Embryonic facial prominence (tissue), 1 donor: ENCODE measurements at regions not wholly inside any gene's neighbourhood (a gene's known extent, or its start where the extent isn't known, plus 50 kb on each side); places are given as distances from the start of the nearest gene placed in this dataset.

Source experiments
- DNase-seq: peaks from one replicate; pipeline ENCODE4 v3.0.0-alpha.2; 2016; ENCODE audit errors: extremely low spot score

GRCh38 chr11:64457416-64458010 is 98.2 kb upstream of the SLC22A11 start:
- no peak for DNase-seq

- DNase-seq: no peak
Observed at GRCh38 chr11:64458997-64459396, 96.7 kb upstream of the SLC22A11 start.

GRCh38 chr11:64459609-64460008 is 96.1 kb upstream of the SLC22A11 start:
- DNase-seq: no peak

DNA sequence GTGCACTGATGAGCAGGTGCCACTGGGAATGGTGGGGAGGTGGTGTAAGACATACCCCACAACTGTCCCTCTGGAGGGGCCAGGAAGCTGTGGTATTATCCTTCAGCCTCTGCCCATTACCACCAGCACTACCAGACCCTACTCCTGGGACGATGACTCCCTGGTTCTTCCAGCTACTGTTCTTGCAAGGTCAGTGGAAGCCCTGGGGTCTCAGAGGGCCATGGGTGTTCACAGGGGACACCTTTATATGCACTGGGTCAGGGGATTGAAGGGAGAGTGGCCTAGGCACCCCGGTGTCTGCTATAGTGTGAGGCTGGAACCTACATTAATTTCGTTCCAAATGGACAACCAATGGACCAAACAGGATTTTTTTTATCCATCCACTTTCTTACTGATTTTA is 94.7 kb upstream of the SLC22A11 start:
- no peak for DNase-seq

GRCh38 chr11:64466115-64466718 is 89.5 kb upstream of the SLC22A11 start:
- no peak for DNase-seq

DNA sequence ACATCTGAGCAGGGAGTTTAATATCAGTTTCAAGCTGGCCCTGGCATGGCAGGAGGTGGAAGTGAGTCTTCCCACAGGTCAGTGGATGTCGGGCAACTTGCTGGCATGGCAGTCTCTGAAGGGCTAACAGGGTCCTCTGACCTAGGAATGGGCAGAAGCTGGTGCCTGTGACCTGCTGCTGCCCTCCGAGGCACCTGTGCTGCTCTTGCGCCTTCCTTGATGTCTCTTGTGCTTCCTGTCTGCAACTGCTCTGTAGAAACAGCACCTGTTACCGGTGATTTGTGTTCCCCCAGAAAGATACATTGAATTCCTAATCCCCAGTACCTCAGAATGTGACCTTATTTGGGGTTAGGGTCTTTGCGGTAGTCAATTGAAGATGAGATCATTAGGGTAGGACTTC is 86.5 kb upstream of the SLC22A11 start:
- no peak for DNase-seq

- DNase-seq: no peak
Observed at GRCh38 chr11:64472593-64473455, 82.9 kb upstream of the SLC22A11 start.

- no peak for DNase-seq
Observed at GRCh38 chr11:64474680-64475079, 81.1 kb upstream of the SLC22A11 start.

GRCh38 chr11:64475145-64475544 is 80.6 kb upstream of the SLC22A11 start:
- no peak for DNase-seq

DNA sequence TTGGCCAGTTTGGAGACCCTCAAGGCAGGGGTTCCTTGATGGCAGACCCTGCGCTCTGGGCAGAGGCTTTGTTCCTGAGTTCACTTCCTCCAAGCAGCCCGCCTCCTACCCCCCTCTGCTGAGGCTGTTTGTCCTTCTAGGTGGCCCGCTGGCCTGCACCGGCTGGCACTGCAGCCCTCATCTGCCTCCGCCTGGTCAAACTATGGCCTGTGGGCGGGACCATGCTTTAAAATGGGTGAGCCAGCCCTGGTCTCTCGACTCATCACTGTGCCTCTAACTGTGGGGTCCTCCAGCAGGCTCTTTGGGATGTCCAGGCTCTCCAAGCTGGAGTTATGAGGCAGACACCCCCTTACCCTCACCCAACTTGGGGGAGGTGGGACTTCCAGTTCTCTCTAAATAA is 78.9 kb upstream of the SLC22A11 start:
- no peak for DNase-seq

DNA sequence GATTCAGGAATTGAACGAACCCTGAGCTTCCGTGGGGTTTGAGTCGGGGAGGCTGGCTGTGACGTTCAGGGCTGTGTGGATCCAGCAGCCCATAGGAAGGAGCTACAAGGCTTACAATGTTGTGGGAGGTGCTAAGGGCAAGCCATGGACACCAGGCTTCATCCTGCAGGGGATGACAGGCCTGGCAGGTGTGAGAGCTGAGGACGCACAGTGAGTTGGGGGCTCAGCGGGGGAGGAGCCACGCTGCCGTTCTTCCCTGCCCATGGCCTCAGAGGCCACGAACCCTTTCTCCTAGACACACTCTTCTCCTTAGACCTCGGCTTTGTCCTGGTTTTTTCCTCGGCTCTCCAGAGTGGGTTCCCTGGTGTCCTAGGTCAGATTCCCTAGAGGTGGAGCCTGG is 78.1 kb upstream of the SLC22A11 start:
- no peak for DNase-seq

DNA sequence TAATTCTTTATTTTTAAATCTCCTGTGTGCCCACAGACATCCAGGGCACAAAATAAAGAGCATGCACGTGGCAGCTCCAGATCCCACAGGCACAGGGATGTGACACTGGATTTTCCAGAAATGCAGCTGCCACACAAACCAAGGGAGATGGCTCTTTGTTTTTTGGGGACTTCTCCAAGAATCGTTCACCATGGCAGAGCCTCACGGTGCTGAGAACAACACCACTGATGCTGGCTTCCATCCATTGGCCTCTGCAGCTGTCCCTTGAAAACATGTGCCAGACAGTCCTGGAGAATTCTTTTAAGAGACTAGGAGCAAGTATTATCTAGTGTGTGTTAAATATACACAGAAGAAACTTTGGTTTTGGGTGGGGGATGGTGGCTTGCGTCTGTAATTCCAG is 73.2 kb upstream of the SLC22A11 start:
- DNase-seq: no peak

- no peak for DNase-seq
Observed at GRCh38 chr11:64484191-64485022, 71.3 kb upstream of the SLC22A11 start.

GRCh38 chr11:64485074-64485473 is 70.7 kb upstream of the SLC22A11 start:
- DNase-seq: no peak

DNA sequence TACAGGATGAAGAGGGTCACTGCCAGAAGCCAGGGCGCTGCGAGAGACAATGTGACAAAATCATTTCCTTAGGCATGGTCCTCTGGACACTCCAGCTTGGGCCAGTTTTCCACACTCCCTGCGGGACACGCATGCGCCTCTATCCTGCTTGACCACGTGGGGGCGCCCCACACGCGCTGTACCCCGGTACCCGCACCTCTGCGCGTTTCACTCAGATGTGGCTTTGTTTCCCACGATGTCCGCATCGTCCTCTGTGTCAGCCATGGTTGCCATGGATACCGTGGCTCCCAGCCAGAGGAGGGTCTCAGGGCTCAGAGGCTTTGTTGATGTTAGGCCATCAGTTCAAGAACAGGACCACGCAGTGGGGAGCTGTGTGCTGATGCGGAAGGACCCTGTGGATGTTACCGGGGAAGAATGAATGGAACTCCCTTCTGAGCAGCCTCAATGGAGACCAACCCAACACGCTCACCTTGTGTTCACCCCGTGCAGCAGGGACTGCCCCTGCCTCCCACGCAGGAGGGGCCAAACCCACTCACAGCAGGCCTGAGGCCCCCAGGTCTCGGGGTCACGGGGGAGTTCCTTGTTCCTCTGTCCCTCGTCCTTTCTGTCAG is 65.8 kb upstream of the SLC22A11 start:
- DNase-seq: no peak

DNA sequence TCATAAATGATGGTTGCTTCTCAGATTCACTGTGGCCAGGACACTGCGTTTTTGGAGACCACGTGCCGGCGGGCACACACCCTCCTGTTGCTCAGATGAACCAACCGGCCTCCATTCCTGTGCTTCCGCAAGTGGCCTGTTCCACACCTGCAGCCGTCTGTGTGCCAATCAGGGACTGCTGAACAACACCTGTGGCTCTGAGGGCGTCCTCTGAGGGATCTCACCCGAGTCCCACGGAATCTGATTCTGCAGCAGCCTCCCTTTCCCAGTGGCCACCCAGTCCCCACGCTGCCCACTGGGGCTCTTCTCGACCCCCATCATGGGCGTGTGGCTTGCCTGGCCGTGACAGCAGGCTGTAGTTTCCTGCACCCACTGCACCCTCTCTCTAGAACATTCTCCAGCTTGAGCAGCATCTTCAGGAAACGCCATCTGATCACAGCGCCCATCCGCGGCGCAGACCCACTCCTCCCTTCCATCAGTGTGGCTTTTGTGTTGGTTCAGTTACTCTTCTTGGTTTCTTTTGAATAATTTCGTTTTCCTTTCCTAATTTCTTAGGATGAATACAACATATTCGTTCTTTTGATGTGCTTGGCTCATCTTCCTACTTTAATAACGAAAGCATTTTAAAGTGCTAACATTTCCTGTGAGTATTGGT is 65.1 kb upstream of the SLC22A11 start:
- DNase-seq: no peak

- no peak for DNase-seq
Observed at GRCh38 chr11:64492561-64492960, 63.2 kb upstream of the SLC22A11 start.

DNA sequence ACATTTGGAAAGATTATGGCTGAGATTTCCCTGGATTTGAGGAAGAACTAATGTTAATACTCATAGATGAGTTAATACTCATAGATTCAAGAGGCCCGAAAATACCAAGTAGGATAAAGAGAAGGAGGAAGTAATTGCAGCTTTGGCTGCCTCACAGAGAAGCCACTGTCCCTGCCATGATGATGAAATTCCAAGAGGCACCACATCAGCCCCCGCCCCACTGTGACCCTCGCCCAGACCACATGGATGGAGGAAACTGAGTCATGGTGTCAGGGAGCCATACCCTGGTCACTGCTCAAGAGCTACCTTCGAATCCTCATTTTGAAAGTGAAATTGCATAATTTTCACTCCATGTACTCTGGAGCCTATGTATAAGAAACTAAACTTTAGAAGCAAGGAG is 57.6 kb upstream of the SLC22A11 start:
- DNase-seq: no peak

DNA sequence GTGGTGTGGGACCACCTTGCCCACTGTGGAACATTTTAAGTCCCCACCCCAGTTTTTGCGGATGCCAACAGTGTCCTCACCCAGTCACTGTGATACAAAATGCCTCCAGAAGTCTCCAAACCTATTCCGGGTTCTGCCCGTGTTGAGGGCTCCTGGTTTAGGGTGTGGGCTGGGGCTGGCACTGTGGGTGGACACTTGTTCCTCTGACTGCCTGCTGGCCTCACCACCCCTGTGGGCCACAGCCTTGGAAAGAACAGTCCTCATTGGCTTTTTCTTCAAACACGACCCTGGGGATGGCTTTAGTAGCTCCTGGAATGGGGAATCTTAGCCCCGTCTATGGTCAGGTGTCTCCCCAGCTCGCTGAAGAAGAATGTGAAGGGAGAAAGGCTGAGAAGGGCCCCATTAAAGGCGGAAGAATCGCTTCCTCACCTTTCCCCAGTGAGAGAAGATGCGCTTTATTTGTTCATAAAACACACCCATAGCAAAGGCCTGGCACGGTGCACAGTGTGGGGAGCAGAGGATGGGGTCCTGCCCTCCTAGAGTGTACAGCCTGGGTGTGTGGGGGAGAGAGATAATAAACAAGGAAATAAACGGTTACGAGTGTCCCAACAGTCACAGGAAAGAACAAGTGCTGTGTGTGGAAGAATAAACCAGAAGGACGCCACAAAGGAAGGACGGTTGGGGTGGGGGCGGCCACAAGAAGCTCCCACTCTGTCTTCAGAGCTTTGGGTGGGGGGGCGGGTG is 56.3 kb upstream of the SLC22A11 start:
- no peak for DNase-seq

GRCh38 chr11:64500176-64501013 is 55.3 kb upstream of the SLC22A11 start:
- no peak for DNase-seq
